Muscle of leg (tissue), 3 donors: ENCODE measurements at regions not wholly inside any gene's neighbourhood (a gene's known extent, or its start where the extent isn't known, plus 50 kb on each side); places are given as distances from the start of the nearest gene placed in this dataset.

ENCODE experiments used
- DNase-seq: peaks from one replicate; pipeline ENCODE4 v3.0.0; 2013
- H3K27ac ChIP-seq: one replicate; pipeline ENCODE4 v1.5.1; 2013; ENCODE audit warnings: mild to moderate bottlenecking, low read length, control low read depth
- H3K27me3 ChIP-seq: one replicate; pipeline ENCODE4 v1.6.1; 2013; ENCODE audit warnings: low read length; ENCODE audit not compliant: control insufficient read depth, insufficient read depth
- H3K36me3 ChIP-seq: one replicate; pipeline ENCODE4 v1.6.1; 2013; ENCODE audit warnings: low read length; ENCODE audit not compliant: control insufficient read depth, insufficient read depth
- H3K4me1 ChIP-seq: one replicate; pipeline ENCODE4 v1.6.1; 2013; ENCODE audit warnings: low read length; ENCODE audit not compliant: control insufficient read depth, insufficient read depth
- H3K4me3 ChIP-seq: one replicate; pipeline ENCODE4 v1.5.1; 2013; ENCODE audit warnings: low read length, control low read depth
- H3K9me3 ChIP-seq: replicated peaks from 2 replicates; pipeline ENCODE4 v1.6.1; 2013; ENCODE audit warnings: low read depth, low read length; ENCODE audit not compliant: control insufficient read depth
- WGBS: methylation state at CpG from one replicate; pipeline ENCODE4 v1.1.5; 2013; ENCODE audit warnings: missing lambda C conversion rate; ENCODE audit not compliant: insufficient coverage; 5-methylcytosine and 5-hydroxymethylcytosine counted together

DNA sequence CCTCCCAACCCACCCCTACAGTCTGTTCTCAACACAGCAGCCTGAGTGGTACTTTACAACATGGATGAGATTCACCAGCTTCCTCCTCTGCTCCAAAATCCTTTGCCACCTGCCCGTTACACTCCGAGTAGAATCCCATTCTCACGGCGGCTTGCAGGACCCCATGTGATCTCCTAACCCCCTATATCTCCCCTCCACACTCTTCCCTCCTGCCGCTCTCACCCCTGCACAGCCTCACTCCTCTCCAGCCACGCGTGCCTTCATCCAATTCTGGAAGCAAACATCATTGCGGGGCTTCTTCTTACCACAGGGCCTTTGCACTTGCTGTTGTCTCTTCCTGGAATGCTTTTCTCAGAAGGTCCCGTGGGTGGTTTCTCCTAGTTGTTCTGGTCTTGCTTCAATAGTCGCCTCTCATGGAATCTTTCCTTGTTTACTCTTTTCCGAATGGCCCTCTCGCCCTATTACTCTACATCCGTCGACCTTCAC lies 472.3 kb downstream of the CDH26 start:
- no peak for DNase-seq
- peaks cover 2% of the 10 kb centered on the region for H3K9me3 ChIP-seq
- no peak overlapping the region for H3K27ac ChIP-seq
- no peaks in the 10 kb centered on the region for H3K4me1 ChIP-seq
- no peak overlapping the region for H3K4me3 ChIP-seq
- WGBS, result 91% methylated on average over 11 of the region's 14 CpGs
- no peaks in the 10 kb centered on the region for H3K36me3 ChIP-seq
- no peaks in the 10 kb centered on the region for H3K27me3 ChIP-seq

DNA sequence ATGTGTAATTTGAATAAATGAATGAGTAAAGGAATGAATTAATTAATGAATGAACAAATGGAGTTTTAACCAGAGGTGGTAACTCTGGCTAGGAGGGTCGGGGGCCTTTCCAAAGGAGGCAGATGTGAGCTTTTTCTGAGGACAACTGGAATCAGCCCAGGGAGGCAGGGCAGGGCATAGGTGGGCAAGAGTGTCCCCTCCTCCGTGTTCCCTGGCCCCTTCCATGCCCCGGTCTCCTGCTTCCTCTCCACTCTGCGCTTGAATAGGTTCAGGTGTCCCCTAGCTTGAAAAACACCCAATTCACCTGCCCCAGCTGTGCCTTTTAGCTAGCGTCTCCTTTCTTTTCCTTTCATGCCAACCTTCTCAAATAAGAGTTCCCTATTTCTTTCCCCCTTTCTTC lies 473.1 kb downstream of the CDH26 start:
- WGBS, result 91% methylated on average over 4 of the region's 5 CpGs
- no peak for DNase-seq
- no peaks in the 10 kb centered on the region for H3K36me3 ChIP-seq
- peaks cover 2% of the 10 kb centered on the region for H3K9me3 ChIP-seq
- no peak overlapping the region for H3K27ac ChIP-seq
- no peaks in the 10 kb centered on the region for H3K4me1 ChIP-seq
- no peak overlapping the region for H3K4me3 ChIP-seq
- H3K27me3 ChIP-seq, result no peaks in the 10 kb centered on the region

DNA sequence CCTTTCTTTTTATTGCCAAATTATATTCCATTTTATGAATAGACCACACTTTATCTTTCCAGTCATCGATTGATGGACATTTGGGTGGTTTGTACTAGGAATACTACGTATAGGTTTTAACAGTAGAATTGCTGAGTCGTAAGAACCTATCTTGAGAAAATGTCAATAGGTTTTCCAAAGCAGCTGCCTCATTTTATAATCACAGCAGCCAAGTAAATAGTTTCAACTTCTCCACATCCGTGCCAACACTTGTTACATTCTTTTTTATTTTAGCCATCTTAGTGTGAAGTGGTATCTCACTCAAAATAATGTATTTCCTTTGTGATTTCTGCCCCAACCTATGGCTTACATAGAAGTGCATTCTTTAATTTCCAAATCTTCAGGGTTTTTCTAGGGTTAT lies 479.2 kb downstream of the CDH26 start:
- Histone ChIP-seq H3K27me3 (no peaks in the 10 kb centered on the region), H3K27ac (no peak overlapping the region), H3K4me3 (no peak overlapping the region), H3K36me3 (no peaks in the 10 kb centered on the region), H3K9me3 (no peaks in the 10 kb centered on the region), H3K4me1 (no peaks in the 10 kb centered on the region)
- DNase-seq, result no peak
- no CpG with 5 or more reads among the region's 4 CpGs for WGBS

DNA sequence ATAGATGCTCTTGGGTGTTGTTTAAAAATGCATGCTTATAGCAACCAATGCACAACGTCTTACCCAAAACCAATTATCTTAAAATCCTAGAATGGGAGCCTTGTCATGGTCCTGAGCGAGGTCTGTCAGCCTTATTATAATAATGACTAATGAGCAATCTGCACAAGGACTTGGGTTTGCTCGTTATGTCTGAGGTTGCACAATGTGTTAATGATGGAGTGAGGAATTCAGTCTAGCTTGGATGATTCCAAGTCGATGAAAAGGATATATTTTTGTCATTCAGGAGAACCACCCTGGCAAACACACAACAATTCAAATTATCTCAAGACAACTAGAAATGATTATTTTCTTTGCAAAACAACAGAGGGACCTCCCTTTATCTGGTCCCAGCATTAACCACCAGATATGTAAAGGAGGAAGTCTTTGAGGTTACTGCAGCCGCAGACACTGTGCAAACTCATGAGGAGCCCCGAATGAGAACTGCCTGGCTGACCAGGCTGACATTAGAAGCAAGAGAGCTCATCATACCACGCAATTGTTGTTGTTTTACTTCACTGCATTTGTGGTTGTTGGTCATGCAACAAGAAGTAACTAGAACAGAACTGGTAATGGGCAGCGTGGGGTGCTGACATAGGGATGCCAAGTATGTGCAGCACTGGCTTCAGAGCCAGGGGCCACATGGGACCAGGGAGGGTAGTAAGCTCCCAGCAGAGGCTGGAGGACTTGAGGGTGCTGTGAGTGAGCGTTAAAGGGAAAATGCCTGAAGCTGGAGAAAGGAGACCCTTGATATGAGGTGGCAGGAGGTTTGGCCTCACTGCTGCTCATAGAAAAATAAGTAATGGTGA lies 488.3 kb downstream of the CDH26 start:
- no peaks in the 10 kb centered on the region for H3K27me3 ChIP-seq
- no peaks in the 10 kb centered on the region for H3K9me3 ChIP-seq
- no peaks in the 10 kb centered on the region for H3K36me3 ChIP-seq
- no peak overlapping the region for H3K27ac ChIP-seq
- no peak overlapping the region for H3K4me3 ChIP-seq
- DNase-seq, result no peak
- H3K4me1 ChIP-seq, result no peaks in the 10 kb centered on the region
- WGBS, result 77% methylated on average over 4 of the region's 9 CpGs

DNA sequence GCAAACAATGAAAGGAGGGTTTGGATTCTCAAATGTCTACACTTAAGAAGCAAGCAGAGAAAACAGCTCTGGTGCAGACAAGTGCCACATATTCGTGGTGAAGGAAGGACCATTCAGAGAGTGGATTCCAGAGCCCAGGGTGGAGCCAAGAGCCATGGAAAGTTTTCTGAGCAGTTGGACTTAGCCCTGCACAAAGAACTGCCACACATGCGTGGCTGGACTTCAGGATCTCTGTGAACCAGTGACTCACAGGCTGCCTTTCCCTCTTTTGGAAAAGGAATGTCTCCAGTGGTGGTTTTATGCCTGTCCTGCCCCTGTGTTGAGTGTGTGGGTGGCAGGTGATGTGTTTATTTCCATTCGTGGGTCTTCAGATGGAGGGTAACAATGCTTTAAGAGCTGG lies 489.5 kb downstream of the CDH26 start:
- Histone ChIP-seq H3K27ac (no peak overlapping the region), H3K4me1 (peaks cover 1% of the 10 kb centered on the region), H3K4me3 (no peak overlapping the region), H3K9me3 (no peaks in the 10 kb centered on the region), H3K27me3 (no peaks in the 10 kb centered on the region), H3K36me3 (no peaks in the 10 kb centered on the region)
- DNase-seq, result no peak
- 40% methylated on average over 1 of the region's 3 CpGs for WGBS

DNA sequence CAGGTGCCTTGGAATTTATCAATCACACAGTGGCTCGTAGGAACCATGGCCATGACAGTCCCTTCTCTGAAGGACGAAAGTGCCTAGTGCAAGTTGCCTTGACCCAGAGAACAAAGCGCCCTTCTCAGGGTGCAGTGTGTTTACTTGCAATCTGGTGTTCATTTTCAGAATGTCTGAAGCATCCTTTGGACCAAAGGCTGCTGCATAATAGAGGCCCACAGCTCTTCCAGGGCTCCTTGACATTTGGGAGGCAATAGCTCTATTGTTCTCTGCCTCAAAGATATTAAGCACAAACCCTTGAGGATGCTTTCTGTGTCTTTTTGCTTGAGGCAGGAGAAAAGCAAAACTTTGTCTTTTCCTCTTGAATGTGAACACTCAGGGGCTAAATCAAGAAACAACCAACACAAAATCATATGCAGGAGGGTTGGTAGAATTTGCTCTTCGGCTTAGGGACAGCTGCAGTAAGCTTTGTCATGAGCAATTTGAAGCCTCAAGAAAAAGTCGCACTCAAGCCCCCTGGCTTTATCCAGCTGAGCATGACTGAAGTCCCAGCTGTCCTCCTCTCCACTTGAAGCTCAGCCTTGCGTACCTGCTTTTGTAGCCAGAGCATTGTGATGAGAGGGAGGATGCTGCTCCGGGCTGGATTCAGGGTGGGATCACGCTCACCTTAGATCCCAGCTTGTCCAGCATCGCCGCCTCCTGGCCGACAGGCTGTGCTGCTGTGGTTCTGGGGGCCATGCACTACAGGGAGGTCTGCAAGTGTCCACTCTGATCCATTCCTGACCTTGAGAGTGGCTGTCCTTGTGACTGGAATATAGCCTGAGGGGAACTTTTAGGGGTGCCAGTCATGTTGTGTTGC lies 495.4 kb downstream of the CDH26 start:
- DNase-seq, result peak; percentile 15
- peaks cover 9% of the 10 kb centered on the region for H3K4me1 ChIP-seq
- no peak overlapping the region for H3K27ac ChIP-seq
- no peaks in the 10 kb centered on the region for H3K9me3 ChIP-seq
- H3K27me3 ChIP-seq, result no peaks in the 10 kb centered on the region
- H3K4me3 ChIP-seq, result no peak overlapping the region
- 61% methylated on average over 3 of the region's 11 CpGs for WGBS
- H3K36me3 ChIP-seq, result no peaks in the 10 kb centered on the region

DNA sequence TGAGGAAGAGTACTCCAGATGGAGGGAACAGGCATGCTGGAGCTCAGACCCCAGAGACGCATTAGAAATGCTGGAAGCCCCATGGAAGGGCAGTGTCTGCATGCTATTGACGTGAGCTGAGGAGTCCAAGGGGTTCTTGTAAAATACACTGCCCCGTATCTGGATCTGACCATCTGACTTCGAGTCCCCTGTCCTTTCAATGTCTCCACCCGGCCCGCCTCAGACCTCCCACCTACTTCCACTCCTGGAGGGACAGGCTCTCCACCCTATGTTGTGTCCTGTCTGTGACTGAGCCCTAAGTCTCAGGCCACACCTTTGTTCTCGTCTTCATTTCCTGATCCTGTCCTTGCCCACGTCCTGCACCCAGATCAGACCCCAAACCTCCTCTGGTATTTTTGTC lies 496.3 kb downstream of the CDH26 start:
- Histone ChIP-seq H3K36me3 (no peaks in the 10 kb centered on the region), H3K9me3 (no peaks in the 10 kb centered on the region), H3K27ac (no peak overlapping the region), H3K4me1 (peaks cover 9% of the 10 kb centered on the region), H3K27me3 (no peaks in the 10 kb centered on the region), H3K4me3 (no peak overlapping the region)
- no peak for DNase-seq
- WGBS, result 92% methylated on average over 8 of the region's 8 CpGs

DNA sequence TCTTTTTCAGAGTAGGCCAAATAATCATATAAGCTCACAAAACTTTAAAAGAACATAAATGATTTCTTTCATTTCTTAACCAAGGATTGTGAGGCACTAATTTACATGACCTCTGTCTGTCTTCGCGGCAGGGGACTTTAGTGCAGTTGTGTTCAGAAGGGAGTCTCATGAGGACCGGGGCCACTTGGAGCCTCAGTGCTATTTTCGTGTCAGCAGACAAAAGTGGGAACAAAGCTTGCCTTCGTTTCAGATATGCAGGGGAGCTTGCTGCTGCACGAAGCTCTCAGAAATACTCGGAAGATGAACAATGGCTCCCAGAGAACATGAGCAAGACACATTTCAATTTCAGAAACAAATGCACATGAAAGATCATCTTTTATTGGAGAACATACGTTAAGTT lies 497.0 kb downstream of the CDH26 start:
- DNase-seq, result no peak
- Histone ChIP-seq H3K4me3 (no peak overlapping the region), H3K27ac (no peak overlapping the region), H3K4me1 (peaks cover 9% of the 10 kb centered on the region), H3K27me3 (no peaks in the 10 kb centered on the region), H3K9me3 (no peaks in the 10 kb centered on the region), H3K36me3 (no peaks in the 10 kb centered on the region)
- WGBS, result 78% methylated on average over 6 of the region's 8 CpGs

DNA sequence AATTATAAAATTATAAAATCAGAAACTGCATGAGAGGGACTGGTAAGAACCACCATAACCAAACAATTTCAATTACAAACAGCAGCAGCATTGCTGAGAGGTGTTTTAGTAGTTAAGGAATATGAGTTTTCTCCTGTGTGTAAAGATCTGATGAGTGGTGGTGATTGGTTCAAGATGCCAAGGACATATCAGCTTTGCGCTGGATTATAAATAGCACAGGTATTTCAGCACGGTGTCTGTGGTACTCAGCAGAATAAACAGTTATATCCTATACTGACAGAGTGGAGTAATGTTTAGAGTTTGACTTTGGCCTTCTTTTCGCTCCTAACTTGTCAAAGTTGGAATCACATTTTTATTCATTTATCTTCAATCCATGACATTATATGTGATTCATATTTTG lies 501.0 kb downstream of the CDH26 start:
- H3K27me3 ChIP-seq, result no peaks in the 10 kb centered on the region
- H3K36me3 ChIP-seq, result no peaks in the 10 kb centered on the region
- H3K4me1 ChIP-seq, result no peaks in the 10 kb centered on the region
- no peaks in the 10 kb centered on the region for H3K9me3 ChIP-seq
- no CpG with 5 or more reads among the region's 3 CpGs for WGBS
- no peak overlapping the region for H3K4me3 ChIP-seq
- DNase-seq, result no peak
- no peak overlapping the region for H3K27ac ChIP-seq

DNA sequence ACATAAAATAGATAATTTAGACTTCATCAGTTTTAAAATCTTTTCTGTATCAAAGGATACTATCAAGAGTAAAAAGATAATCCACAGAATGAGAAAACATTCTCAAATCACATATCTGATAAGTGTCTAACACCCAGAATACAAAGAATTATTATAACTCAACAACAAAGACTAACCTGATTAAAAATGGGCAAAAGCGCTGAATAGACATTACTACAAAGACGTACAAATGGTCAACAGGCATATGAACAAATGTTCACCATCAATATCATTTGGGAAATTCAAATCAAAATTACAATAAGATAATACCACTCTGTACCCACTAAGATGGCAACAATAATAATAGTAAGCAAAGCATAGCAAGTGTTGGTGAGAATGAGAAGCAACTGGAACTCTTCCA lies 503.8 kb downstream of the CDH26 start:
- H3K4me3 ChIP-seq, result no peak overlapping the region
- no peaks in the 10 kb centered on the region for H3K27me3 ChIP-seq
- no peak for DNase-seq
- H3K27ac ChIP-seq, result no peak overlapping the region
- no peaks in the 10 kb centered on the region for H3K9me3 ChIP-seq
- H3K36me3 ChIP-seq, result no peaks in the 10 kb centered on the region
- WGBS, result no CpG with 5 or more reads among the region's 2 CpGs
- no peaks in the 10 kb centered on the region for H3K4me1 ChIP-seq
